NCI-H524 treated with DMSO at 0.1 percent for 48 hours (cell line): ENCODE measurements at regions not wholly inside any gene's neighbourhood (a gene's known extent, or its start where the extent isn't known, plus 50 kb on each side); places are given as distances from the start of the nearest gene placed in this dataset.

Experiments
- DNase-seq: peaks from one replicate; lab custom pipeline; 2025; lab: John Stamatoyannopoulos, UW

GRCh38 chr4:80124246-80125211 is 51.5 kb upstream of the ANTXR2 start:
- no peak for DNase-seq
